Vagina (tissue), 2 donors: ENCODE measurements at regions not wholly inside any gene's neighbourhood (a gene's known extent, or its start where the extent isn't known, plus 50 kb on each side); places are given as distances from the start of the nearest gene placed in this dataset.

Experiments
- CTCF ChIP-seq, 3 experiments: fragments of 450-650 bp in 2 of 3; fragments of 200-600 bp in 1 of 3; sonication (generic) in 1 of 3; IDR thresholded peaks; one replicate each; pipeline ENCODE4 v1.5.1; 2017 to 2019; ENCODE audit warnings: antibody characterized with exemption in 3 of 3, mild to moderate bottlenecking in 2 of 3, moderate library complexity in 2 of 3
- POLR2A ChIP-seq, 2 donors: fragments of 450-650 bp; IDR thresholded peaks; one replicate each; pipeline ENCODE4 v1.6.1; 2017; ENCODE audit warnings: antibody characterized with exemption in 2 of 2, mild to moderate bottlenecking in 2 of 2, moderate library complexity in 2 of 2
- POLR2AphosphoS5 ChIP-seq, 2 donors: sonication (generic); formaldehyde crosslinking; IDR thresholded peaks; one replicate each; pipeline ENCODE4 v1.9.0; 2017; ENCODE audit warnings: antibody characterized with exemption in 2 of 2, mild to moderate bottlenecking in 2 of 2, low read depth in 1 of 2; ENCODE audit not compliant: insufficient read depth in 1 of 2

- TF ChIP-seq CTCF (IDR thresholded peaks at IDR 0.05) (no peak), POLR2A (IDR thresholded peaks at IDR 0.05) (no peak), POLR2AphosphoS5 (IDR thresholded peaks at IDR 0.05; ENCODE audit: insufficient read depth in 1 of 2, low read depth in 1 of 2) (no peak)
Measured at GRCh38 chr6:169850746-169851145, 99.3 kb downstream of the ERMARD start.
